Natural killer cell (primary cell): ENCODE measurements at regions not wholly inside any gene's neighbourhood (a gene's known extent, or its start where the extent isn't known, plus 50 kb on each side); places are given as distances from the start of the nearest gene placed in this dataset.

Experiments used
- ATAC-seq, 3 donors: fragments of 150-1000 bp in 2 of 3; fragments of 200-7000 bp in 1 of 3; cut with Tn5 transposase; 1 replicate in 1 of 3; 2 replicates in 2 of 3; pipeline ENCODE4 v1.10.0; 2021; ENCODE audit warnings: mild to moderate bottlenecking in 2 of 3, moderate library complexity in 2 of 3
- DNase-seq, 2 donors: peaks; one replicate each; pipeline versions ENCODE4 v3.0.0 to v3.0.0-alpha.2; 2013 to 2021; ENCODE audit warnings: mixed read lengths in 1 of 2
- H3K27ac ChIP-seq: one replicate; pipeline ENCODE4 v1.5.1; 2013; ENCODE audit warnings: mild to moderate bottlenecking, low read length
- H3K27me3 ChIP-seq: one replicate; pipeline ENCODE4 v1.6.1; 2013; ENCODE audit warnings: low read length; ENCODE audit not compliant: control insufficient read depth, insufficient read depth
- H3K36me3 ChIP-seq: one replicate; pipeline ENCODE4 v1.6.1; 2013; ENCODE audit warnings: low read length; ENCODE audit not compliant: control insufficient read depth, insufficient read depth
- H3K4me1 ChIP-seq: one replicate; pipeline ENCODE4 v1.6.1; 2013; ENCODE audit warnings: low read length; ENCODE audit not compliant: control insufficient read depth, insufficient read depth
- H3K4me3 ChIP-seq: one replicate; pipeline ENCODE4 v1.5.1; 2013; ENCODE audit warnings: low read length
- H3K9me3 ChIP-seq: one replicate; pipeline ENCODE4 v1.6.1; 2013; ENCODE audit warnings: low read length; ENCODE audit not compliant: control insufficient read depth, insufficient read depth
- H3K27ac Mint-ChIP-seq, 2 donors: one replicate each; pipeline ENCODE4 v1.8.0; 2022; ENCODE audit warnings: mild to moderate bottlenecking in 2 of 2, mixed read lengths in 2 of 2, moderate library complexity in 1 of 2
- H3K27me3 Mint-ChIP-seq, 2 donors: one replicate each; pipeline ENCODE4 v1.8.0; 2022; ENCODE audit warnings: low read depth in 2 of 2, mixed read lengths in 2 of 2
- H3K36me3 Mint-ChIP-seq: one replicate; pipeline ENCODE4 v1.8.0; 2022; ENCODE audit warnings: mixed read lengths
- H3K4me1 Mint-ChIP-seq, 2 donors: one replicate each; pipeline ENCODE4 v1.8.0; 2022; ENCODE audit warnings: mixed read lengths in 2 of 2
- H3K4me3 Mint-ChIP-seq: one replicate; pipeline ENCODE4 v1.8.0; 2022; ENCODE audit warnings: mild to moderate bottlenecking, moderate library complexity, mixed read lengths
- H3K9me3 Mint-ChIP-seq, 2 donors: one replicate each; pipeline ENCODE4 v1.8.0; 2022; ENCODE audit warnings: mixed read lengths in 2 of 2
- WGBS: methylation state at CpG from one replicate; pipeline ENCODE4 v1.1.7; 2013; ENCODE audit warnings: missing lambda C conversion rate; ENCODE audit not compliant: insufficient coverage; 5-methylcytosine and 5-hydroxymethylcytosine counted together
- intact Hi-C: fragments of 100-400 bp; cut with micrococcal nuclease; formaldehyde crosslinking; loops from one replicate; pipeline ENCODE4 v1.14.2; 2022
- TF ChIP-seq, protein P1 (sequence below): fragments of 200-600 bp; IDR thresholded peaks from one replicate; pipeline ENCODE4 v1.8.0; 2022; ENCODE audit warnings: antibody characterized with exemption

DNA sequence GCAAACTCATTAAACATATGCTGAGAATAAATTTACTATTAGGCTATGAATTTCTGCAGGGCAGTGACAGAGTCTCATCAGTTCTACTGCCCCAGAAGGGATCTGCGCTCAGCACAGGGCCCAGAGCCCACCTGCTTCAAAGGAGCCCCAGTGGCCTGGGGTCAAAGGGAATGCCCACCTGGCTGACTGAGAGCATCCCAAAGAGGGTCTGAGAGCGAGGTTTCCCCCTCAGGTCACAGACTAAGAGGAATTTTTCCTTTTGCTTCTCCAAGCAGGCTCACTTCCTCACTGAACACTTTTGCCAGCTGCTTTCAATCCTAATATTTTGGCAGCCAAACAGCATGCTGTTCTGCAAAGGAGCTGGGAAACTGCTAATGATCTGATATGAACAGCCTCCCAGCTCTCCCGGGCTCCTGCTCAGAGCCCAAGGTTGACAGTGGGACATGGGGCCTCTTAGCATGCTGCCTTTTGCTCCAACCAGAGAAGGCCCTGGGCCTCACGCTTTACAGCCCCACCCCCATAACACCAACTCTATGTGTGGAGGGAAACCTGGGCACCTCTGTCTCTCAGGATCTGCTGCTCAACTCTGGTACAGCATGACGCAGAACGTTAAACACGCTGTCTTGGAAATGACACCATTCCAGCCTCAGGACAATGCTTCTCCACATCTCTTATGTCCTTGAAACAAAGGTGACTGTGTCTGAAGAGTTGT is 70.7 kb upstream of the SYT6 start:
- Mint-ChIP-seq H3K27me3 (peaks cover 0 to 7% of the 10 kb centered on the region in 2 donors), H3K36me3 (no peaks in the 10 kb centered on the region), H3K9me3 (no peaks in the 10 kb centered on the region), H3K4me3 (no peak overlapping the region), H3K27ac (no peak overlapping the region), H3K4me1 (peaks cover 0 to 6% of the 10 kb centered on the region in 2 donors)
- DNase-seq: no peak
- H3K4me3 ChIP-seq: no peak overlapping the region
- no peak overlapping the region for H3K27ac ChIP-seq
- no peaks in the 10 kb centered on the region for H3K9me3 ChIP-seq
- ATAC-seq: no peak
- H3K27me3 ChIP-seq: no peaks in the 10 kb centered on the region
- intact Hi-C loops: no loop called here
- no peaks in the 10 kb centered on the region for H3K4me1 ChIP-seq
- 90% methylated on average over 7 of the region's 7 CpGs for WGBS
- H3K36me3 ChIP-seq: no peaks in the 10 kb centered on the region
- TF ChIP-seq, protein P1, sequence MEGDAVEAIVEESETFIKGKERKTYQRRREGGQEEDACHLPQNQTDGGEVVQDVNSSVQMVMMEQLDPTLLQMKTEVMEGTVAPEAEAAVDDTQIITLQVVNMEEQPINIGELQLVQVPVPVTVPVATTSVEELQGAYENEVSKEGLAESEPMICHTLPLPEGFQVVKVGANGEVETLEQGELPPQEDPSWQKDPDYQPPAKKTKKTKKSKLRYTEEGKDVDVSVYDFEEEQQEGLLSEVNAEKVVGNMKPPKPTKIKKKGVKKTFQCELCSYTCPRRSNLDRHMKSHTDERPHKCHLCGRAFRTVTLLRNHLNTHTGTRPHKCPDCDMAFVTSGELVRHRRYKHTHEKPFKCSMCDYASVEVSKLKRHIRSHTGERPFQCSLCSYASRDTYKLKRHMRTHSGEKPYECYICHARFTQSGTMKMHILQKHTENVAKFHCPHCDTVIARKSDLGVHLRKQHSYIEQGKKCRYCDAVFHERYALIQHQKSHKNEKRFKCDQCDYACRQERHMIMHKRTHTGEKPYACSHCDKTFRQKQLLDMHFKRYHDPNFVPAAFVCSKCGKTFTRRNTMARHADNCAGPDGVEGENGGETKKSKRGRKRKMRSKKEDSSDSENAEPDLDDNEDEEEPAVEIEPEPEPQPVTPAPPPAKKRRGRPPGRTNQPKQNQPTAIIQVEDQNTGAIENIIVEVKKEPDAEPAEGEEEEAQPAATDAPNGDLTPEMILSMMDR: no peak

DNA sequence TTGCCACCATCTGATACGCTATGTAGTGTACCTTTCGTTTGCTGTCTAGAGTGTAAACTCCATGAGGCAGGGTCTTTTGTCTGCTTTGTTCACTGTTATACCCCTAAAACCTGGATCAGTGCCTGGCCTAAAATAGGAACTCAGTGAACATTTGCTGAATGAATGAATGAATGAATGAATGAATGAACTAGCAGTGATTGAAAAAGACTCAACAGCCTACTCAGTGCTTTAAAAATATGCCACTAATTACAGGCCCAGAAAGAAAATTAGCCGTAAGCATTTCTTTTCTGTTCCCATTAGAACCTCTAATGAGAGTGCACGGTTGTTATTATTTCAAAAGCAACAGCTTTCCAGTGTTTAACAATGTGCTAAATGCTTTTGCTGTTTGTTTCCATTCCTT is 69.3 kb upstream of the SYT6 start:
- Mint-ChIP-seq H3K27ac (no peak overlapping the region), H3K36me3 (no peaks in the 10 kb centered on the region), H3K9me3 (no peaks in the 10 kb centered on the region), H3K4me1 (peaks cover 7 to 15% of the 10 kb centered on the region in 2 donors), H3K27me3 (peaks cover 0 to 7% of the 10 kb centered on the region in 2 donors), H3K4me3 (no peak overlapping the region)
- Histone ChIP-seq H3K36me3 (no peaks in the 10 kb centered on the region), H3K9me3 (no peaks in the 10 kb centered on the region), H3K27ac (no peak overlapping the region), H3K27me3 (no peaks in the 10 kb centered on the region), H3K4me1 (peaks cover 3% of the 10 kb centered on the region), H3K4me3 (no peak overlapping the region)
- TF ChIP-seq, protein P1: no peak
- no peak for DNase-seq
- no peak for ATAC-seq
- intact Hi-C loops: no loop called here
- WGBS: 100% methylated on average over 4 of the region's 4 CpGs

DNA sequence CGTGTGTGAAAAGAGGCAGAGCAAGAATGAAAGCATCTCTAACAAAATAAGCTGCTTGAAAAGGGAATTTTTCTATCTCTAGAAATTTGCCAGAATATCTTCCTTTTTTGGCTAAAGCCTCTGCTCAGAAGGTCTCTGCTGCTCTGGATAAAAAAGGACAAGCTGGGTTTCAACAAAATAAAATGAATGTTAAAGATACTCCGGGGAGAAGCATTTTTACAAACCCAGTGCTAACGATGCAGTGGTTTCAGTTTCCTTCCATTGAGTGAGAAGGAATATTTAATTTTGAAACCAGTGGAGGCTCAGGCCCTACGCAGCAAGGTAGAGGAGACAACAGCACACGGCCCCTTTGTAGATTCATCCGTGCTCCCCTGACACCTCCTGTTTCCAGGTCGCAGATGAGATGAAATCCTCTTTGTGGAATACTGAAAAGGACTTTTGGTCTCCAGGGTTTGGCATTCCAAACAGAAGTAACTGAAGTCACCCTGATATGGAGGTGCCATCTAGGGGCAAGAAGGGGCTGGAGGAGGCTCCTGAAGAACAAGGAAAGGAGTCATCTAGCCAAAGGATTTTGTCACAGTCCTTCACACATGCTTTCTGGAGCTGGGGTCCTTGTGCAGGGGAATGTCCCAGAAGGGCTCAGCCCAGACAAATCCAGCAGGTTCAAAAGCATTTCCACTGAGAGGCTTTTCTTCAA is 65.7 kb upstream of the SYT6 start:
- Mint-ChIP-seq H3K4me1 (peaks cover 7 to 9% of the 10 kb centered on the region in 2 donors), H3K9me3 (no peaks in the 10 kb centered on the region), H3K27me3 (no peaks in the 10 kb centered on the region), H3K4me3 (peak overlapping the region; percentile 26), H3K27ac (peak overlapping the region in 1 of 2 donors; percentile 60), H3K36me3 (no peaks in the 10 kb centered on the region)
- H3K9me3 ChIP-seq: no peaks in the 10 kb centered on the region
- no peaks in the 10 kb centered on the region for H3K36me3 ChIP-seq
- TF ChIP-seq, protein P1: no peak
- peak in 2 of 3 donors; percentile 18 to 59 for ATAC-seq
- DNase-seq: no peak
- peaks cover 3% of the 10 kb centered on the region for H3K4me1 ChIP-seq
- H3K27ac ChIP-seq: no peak overlapping the region
- WGBS: 40% methylated on average over 7 of the region's 7 CpGs
- H3K4me3 ChIP-seq: no peak overlapping the region
- intact Hi-C loops: no loop called here
- no peaks in the 10 kb centered on the region for H3K27me3 ChIP-seq
